ENCODE measurements at regions not wholly inside any gene's neighbourhood (a gene's known extent, or its start where the extent isn't known, plus 50 kb on each side); places are given as distances from the start of the nearest gene placed in this dataset.

GRCh38 chr7:52254396-52255010, 780.9 kb upstream of the POM121L12 start:
- TF ChIP-seq MAX (IDR thresholded peaks at IDR 0.05) (no peak), CEBPB (IDR thresholded peaks at IDR 0.05) (no peak), RAD21 (IDR thresholded peaks at IDR 0.05; ENCODE audit: low read depth) (no peak), FOXM1 (IDR thresholded peaks at IDR 0.05; ENCODE audit: borderline replicate concordance, low read depth) (no peak), NFIC (IDR thresholded peaks at IDR 0.05) (no peak), REST (IDR thresholded peaks at IDR 0.05; ENCODE audit: low read depth) (no peak), EP300 (IDR thresholded peaks at IDR 0.05; ENCODE audit: borderline replicate concordance) (no peak), TCF12 (IDR thresholded peaks at IDR 0.05; ENCODE audit: low read depth) (no peak), YY1 (IDR thresholded peaks at IDR 0.05; ENCODE audit: low read depth) (no peak), TAF1 (IDR thresholded peaks at IDR 0.05; ENCODE audit: low read depth) (no peak), TEAD4 (IDR thresholded peaks at IDR 0.05) (no peak), CREB1 (IDR thresholded peaks at IDR 0.05; ENCODE audit: low read depth) (no peak), EGR1 (IDR thresholded peaks at IDR 0.05) (no peak)
- TF ChIP-seq, protein P1, sequence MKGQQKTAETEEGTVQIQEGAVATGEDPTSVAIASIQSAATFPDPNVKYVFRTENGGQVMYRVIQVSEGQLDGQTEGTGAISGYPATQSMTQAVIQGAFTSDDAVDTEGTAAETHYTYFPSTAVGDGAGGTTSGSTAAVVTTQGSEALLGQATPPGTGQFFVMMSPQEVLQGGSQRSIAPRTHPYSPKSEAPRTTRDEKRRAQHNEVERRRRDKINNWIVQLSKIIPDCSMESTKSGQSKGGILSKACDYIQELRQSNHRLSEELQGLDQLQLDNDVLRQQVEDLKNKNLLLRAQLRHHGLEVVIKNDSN (IDR thresholded peaks at IDR 0.05): no peak

All from Ishikawa (cell line).